HepG2 (cell line): ENCODE measurements at regions not wholly inside any gene's neighbourhood (a gene's known extent, or its start where the extent isn't known, plus 50 kb on each side); places are given as distances from the start of the nearest gene placed in this dataset.

Experiments used
- ATAC-seq: fragments of 200-7000 bp; cut with Tn5 transposase; 3 replicates; pipeline ENCODE4 v1.9.1; 2020; ENCODE audit warnings: mild to moderate bottlenecking, moderate library complexity
- BruUV-seq: library from RNA; stranded (reverse); fragments of 400-500 nt; replicated peaks from 2 replicates; lab custom pipeline; 2021; lab: Mats Ljungman, UMichigan
- CTCF ChIA-PET: fragments of 300-600 bp; formaldehyde crosslinking; extraction: SDS; loops from one replicate; lab custom pipeline; 2021; ENCODE audit warnings: low total read pairs, inconsistent platforms, low intra/inter-chr PET ratio; lab: Yijun Ruan, JAX
- POLR2A ChIA-PET: fragments of 350-600 bp; sonication (Branson Sonifier 250); formaldehyde crosslinking; loops from one replicate; lab custom pipeline; 2020; ENCODE audit warnings: antibody characterized with exemption, inconsistent platforms; lab: Yijun Ruan, JAX
- DNase-seq: peaks from one replicate; pipeline ENCODE4 v3.0.0-alpha.2; 2015; ENCODE audit warnings: low spot score
- FAIRE-seq: peaks from 3 replicates; lab custom pipeline; 2011; peaks lifted over from hg19 to GRCh38; lab: Jason Lieb, UNC
- H2AFZ ChIP-seq: one replicate; pipeline ENCODE4 v1.6.1; 2011; ENCODE audit warnings: low read length, inconsistent platforms
- H3K27ac ChIP-seq: fragments of 300-600 bp; 3 replicates; pipeline ENCODE4 v1.8.0; 2011; ENCODE audit warnings: mixed run types, mild to moderate bottlenecking, mixed read lengths, low read length, inconsistent platforms; ENCODE audit not compliant: insufficient read depth; ENCODE audit errors: extremely low read length
- H3K27me3 ChIP-seq, 2 experiments: fragments of 200-600 bp in 1 of 2; 2 replicates in 1 of 2; 3 replicates in 1 of 2; pipeline versions ENCODE4 v1.6.0 to v1.8.0; 2011; ENCODE audit warnings: low read length in 2 of 2, mild to moderate bottlenecking in 2 of 2, moderate library complexity in 2 of 2, inconsistent platforms in 1 of 2; ENCODE audit not compliant: insufficient read depth in 2 of 2, control insufficient read depth in 1 of 2
- H3K36me3 ChIP-seq, 2 experiments: fragments of 200-600 bp in 1 of 2; replicated peaks in 1 of 2; 2 replicates in 1 of 2; 3 replicates in 1 of 2; pipeline versions ENCODE4 v1.5.1 to v1.8.0; 2011; ENCODE audit warnings: low read length in 2 of 2, inconsistent platforms in 1 of 2; ENCODE audit not compliant: insufficient read depth in 2 of 2, control insufficient read depth in 1 of 2
- H3K4me1 ChIP-seq: 2 replicates; pipeline ENCODE4 v1.5.1; 2012; ENCODE audit warnings: low read length, inconsistent platforms; ENCODE audit not compliant: insufficient read depth
- H3K4me2 ChIP-seq: 2 replicates; pipeline ENCODE4 v1.6.0; 2011; ENCODE audit warnings: low read depth, low read length, inconsistent platforms
- H3K4me3 ChIP-seq, 3 experiments: fragments of 200-600 bp in 1 of 3; sonication (generic), shearing (Covaris generic) in 1 of 3; replicated peaks in 1 of 3; 2 replicates each; pipeline ENCODE4 v1.5.1; 2011 to 2016; ENCODE audit warnings: low read length in 3 of 3, inconsistent platforms in 2 of 3, low read depth in 2 of 3, mild to moderate bottlenecking in 2 of 3, control low read depth in 1 of 3, mixed read lengths in 1 of 3; ENCODE audit not compliant: insufficient read depth in 1 of 3
- H3K79me2 ChIP-seq: one replicate; pipeline ENCODE4 v1.6.1; 2011; ENCODE audit warnings: low read length, inconsistent platforms; ENCODE audit not compliant: insufficient read depth
- H3K9ac ChIP-seq: 2 replicates; pipeline ENCODE4 v1.6.0; 2011; ENCODE audit warnings: mild to moderate bottlenecking, low read depth, low read length, inconsistent platforms; ENCODE audit not compliant: insufficient read depth
- H3K9me3 ChIP-seq: 2 replicates; pipeline ENCODE4 v1.5.1; 2012; ENCODE audit warnings: mild to moderate bottlenecking, low read length
- H4K20me1 ChIP-seq: 2 replicates; pipeline ENCODE4 v1.6.0; 2011; ENCODE audit warnings: inconsistent platforms, mild to moderate bottlenecking, low read length, moderate library complexity; ENCODE audit not compliant: insufficient read depth
- ARHGAP35 ChIP-seq: sonication (generic); formaldehyde crosslinking; IDR thresholded peaks from 2 replicates; pipeline ENCODE4 v1.9.0; 2022; ENCODE audit warnings: mild to moderate bottlenecking, inconsistent platforms, moderate library complexity, missing genetic modification reagents, borderline replicate concordance
- GATA4 ChIP-seq: sonication (generic); IDR thresholded peaks from 2 replicates; pipeline ENCODE4 v1.6.1; 2016; ENCODE audit warnings: antibody characterized with exemption, low read depth, borderline replicate concordance
- MBD4 ChIP-seq: IDR thresholded peaks from 2 replicates; pipeline ENCODE4 v1.6.1; 2012; ENCODE audit warnings: low read length, inconsistent platforms, borderline replicate concordance
- NCOR1 ChIP-seq: fragments of 200-600 bp; sonication (generic); IDR thresholded peaks from 2 replicates; pipeline ENCODE4 v1.7.0; 2017; ENCODE audit warnings: antibody characterized with exemption, low read length, borderline replicate concordance
- PITX1 ChIP-seq: sonication (generic); formaldehyde crosslinking; IDR thresholded peaks from 2 replicates; pipeline ENCODE4 v1.5.1; 2020; ENCODE audit warnings: mild to moderate bottlenecking, missing genetic modification reagents
- RFXANK ChIP-seq: IDR thresholded peaks from 2 replicates; pipeline ENCODE4 v1.6.1; 2016
- SOX13 ChIP-seq, 3 experiments: fragments of 450-650 bp in 1 of 3; sonication (generic) in 1 of 3; formaldehyde crosslinking in 1 of 3; IDR thresholded peaks in 2 of 3; conservative IDR thresholded peaks in 1 of 3; 2 replicates each; pipeline versions ENCODE4 v1.5.0 to v1.6.1; 2016 to 2020; ENCODE audit warnings: antibody characterized with exemption in 1 of 3, mild to moderate bottlenecking in 1 of 3, missing compliant biosample characterization in 1 of 3, missing genetic modification reagents in 1 of 3, moderate library complexity in 1 of 3
- SOX6 ChIP-seq, 2 experiments: fragments of 450-650 bp in 1 of 2; sonication (generic) in 1 of 2; formaldehyde crosslinking in 1 of 2; IDR thresholded peaks; 2 replicates each; pipeline versions ENCODE4 v1.4.0 to v1.6.1; 2017 to 2020; ENCODE audit warnings: antibody characterized with exemption in 1 of 2, mild to moderate bottlenecking in 1 of 2, missing genetic modification reagents in 1 of 2
- SP2 ChIP-seq: sonication (generic); formaldehyde crosslinking; IDR thresholded peaks from 2 replicates; pipeline ENCODE4 v1.5.1; 2020; ENCODE audit warnings: mild to moderate bottlenecking, missing genetic modification reagents
- TARDBP ChIP-seq: sonication (generic); formaldehyde crosslinking; IDR thresholded peaks from 2 replicates; pipeline ENCODE4 v1.8.0; 2022; ENCODE audit warnings: mild to moderate bottlenecking, missing genetic modification reagents
- ZBTB1 ChIP-seq: sonication (generic); formaldehyde crosslinking; IDR thresholded peaks from 2 replicates; pipeline ENCODE4 v1.4.0; 2020; ENCODE audit warnings: missing genetic modification reagents, borderline replicate concordance
- ZFP36 ChIP-seq: fragments of 150-350 bp; IDR thresholded peaks from 2 replicates; pipeline ENCODE4 v1.6.1; 2018; ENCODE audit warnings: borderline replicate concordance, low read length, low read depth; ENCODE audit not compliant: partially characterized antibody
- ZNF605 ChIP-seq: sonication (generic); formaldehyde crosslinking; IDR thresholded peaks from 2 replicates; pipeline ENCODE4 v1.8.0; 2022; ENCODE audit warnings: mild to moderate bottlenecking, missing genetic modification reagents
- ZNF788 ChIP-seq: sonication (generic); formaldehyde crosslinking; IDR thresholded peaks from 2 replicates; pipeline ENCODE4 v1.5.0; 2020; ENCODE audit warnings: mild to moderate bottlenecking, missing genetic modification reagents, borderline replicate concordance
- WGBS: methylation state at CpG from one replicate; pipeline ENCODE4 v1.1.6; 2017; ENCODE audit warnings: low lambda C conversion rate; 5-methylcytosine and 5-hydroxymethylcytosine counted together
- in situ Hi-C: cut with HindIII; loops from 2 replicates; pipeline ENCODE4 v1.10.0; 2017; ENCODE audit warnings: low pct_unique_long_range_greater_than_20kb; ENCODE audit not compliant: extremely low pct_ligation_motif_present
- intact Hi-C: fragments of 100-400 bp; cut with micrococcal nuclease; formaldehyde crosslinking; loops from one replicate; pipeline ENCODE4 v1.10.0; 2022; ENCODE audit not compliant: unreplicated experiment
- TF ChIP-seq, protein P1 (sequence below): sonication (generic); formaldehyde crosslinking; IDR thresholded peaks from 2 replicates; pipeline ENCODE4 v1.8.1; 2022; ENCODE audit warnings: low read depth, mild to moderate bottlenecking, missing genetic modification reagents
- TF ChIP-seq, protein P2 (sequence below): sonication (generic); IDR thresholded peaks from 2 replicates; pipeline ENCODE4 v1.6.1; 2016; ENCODE audit warnings: low read depth, borderline replicate concordance
- TF ChIP-seq, protein P3 (sequence below): sonication (generic); formaldehyde crosslinking; IDR thresholded peaks from 2 replicates; pipeline ENCODE4 v1.4.0; 2020; ENCODE audit warnings: missing genetic modification reagents
- TF ChIP-seq, protein P4 (sequence below): sonication (generic); formaldehyde crosslinking; IDR thresholded peaks from 2 replicates; pipeline ENCODE4 v1.8.0; 2022; ENCODE audit warnings: mild to moderate bottlenecking, missing genetic modification reagents

DNA sequence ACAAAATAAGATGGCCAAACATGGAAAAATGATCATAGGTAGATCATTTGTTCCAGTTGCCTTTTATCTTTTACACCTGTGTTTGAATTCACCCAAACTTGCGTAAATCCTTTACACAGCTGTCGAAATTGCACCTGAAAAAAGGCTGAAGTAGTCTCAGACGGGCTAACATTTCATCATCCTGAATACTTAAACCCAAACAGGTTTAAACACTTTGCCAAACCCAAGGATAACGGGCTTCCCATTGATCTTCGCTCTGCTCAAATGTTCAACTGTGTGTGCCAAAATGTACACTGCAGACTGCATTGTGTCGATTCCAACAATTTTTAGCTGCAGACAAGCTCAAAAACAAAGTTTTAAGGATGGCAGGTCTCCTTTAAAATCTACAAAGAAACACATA, 288.7 kb upstream of the DDHD1 start:
- no TSS peak for BruUV-seq
- DNase-seq (peak; percentile 67), FAIRE-seq (peak; percentile 67), ATAC-seq (peak; percentile 49)
- in situ Hi-C loops = no loop called here
- Histone ChIP-seq H2AFZ (peak overlapping the region; percentile 29), H3K79me2 (no peaks in the 10 kb centered on the region), H3K9ac (no peak overlapping the region), H3K36me3 (no peaks in the 10 kb centered on the region), H3K4me2 (peak overlapping the region; percentile 54; the same call in 1 of the 2 replicates), H3K27ac (peak overlapping the region; percentile 51), H3K9me3 (no peaks in the 10 kb centered on the region), H3K4me1 (peaks cover 74% of the 10 kb centered on the region), H3K27me3 (no peaks in the 10 kb centered on the region), H4K20me1 (no peaks in the 10 kb centered on the region), H3K4me3 (no peak overlapping the region; a peak in 1 of 6 replicates)
- CTCF ChIA-PET = no interaction called here
- POLR2A ChIA-PET = no interaction called here
- intact Hi-C loops = no loop called here
- 5% methylated on average over 6 of the region's 6 CpGs for WGBS
- TF ChIP-seq ZNF605 = no peak
- no peak for TF ChIP-seq MBD4
- TF ChIP-seq, protein P1, sequence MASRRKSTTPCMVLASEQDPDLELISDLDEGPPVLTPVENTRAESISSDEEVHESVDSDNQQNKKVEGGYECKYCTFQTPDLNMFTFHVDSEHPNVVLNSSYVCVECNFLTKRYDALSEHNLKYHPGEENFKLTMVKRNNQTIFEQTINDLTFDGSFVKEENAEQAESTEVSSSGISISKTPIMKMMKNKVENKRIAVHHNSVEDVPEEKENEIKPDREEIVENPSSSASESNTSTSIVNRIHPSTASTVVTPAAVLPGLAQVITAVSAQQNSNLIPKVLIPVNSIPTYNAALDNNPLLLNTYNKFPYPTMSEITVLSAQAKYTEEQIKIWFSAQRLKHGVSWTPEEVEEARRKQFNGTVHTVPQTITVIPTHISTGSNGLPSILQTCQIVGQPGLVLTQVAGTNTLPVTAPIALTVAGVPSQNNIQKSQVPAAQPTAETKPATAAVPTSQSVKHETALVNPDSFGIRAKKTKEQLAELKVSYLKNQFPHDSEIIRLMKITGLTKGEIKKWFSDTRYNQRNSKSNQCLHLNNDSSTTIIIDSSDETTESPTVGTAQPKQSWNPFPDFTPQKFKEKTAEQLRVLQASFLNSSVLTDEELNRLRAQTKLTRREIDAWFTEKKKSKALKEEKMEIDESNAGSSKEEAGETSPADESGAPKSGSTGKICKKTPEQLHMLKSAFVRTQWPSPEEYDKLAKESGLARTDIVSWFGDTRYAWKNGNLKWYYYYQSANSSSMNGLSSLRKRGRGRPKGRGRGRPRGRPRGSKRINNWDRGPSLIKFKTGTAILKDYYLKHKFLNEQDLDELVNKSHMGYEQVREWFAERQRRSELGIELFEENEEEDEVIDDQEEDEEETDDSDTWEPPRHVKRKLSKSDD (CRISPR knock-in tag) = 0 out of 2 replicates have a peak, but pooled peaks have one; percentile 15
- no peak for TF ChIP-seq SOX6 (IDR thresholded peaks at IDR 0.05)
- peak; percentile 89 for TF ChIP-seq SOX6 (CRISPR knock-in tag; IDR thresholded peaks at IDR 0.05)
- TF ChIP-seq ZNF788 (CRISPR knock-in tag) = no peak
- peak; percentile 75; the same call in 1 of the 2 replicates for TF ChIP-seq PITX1 (CRISPR knock-in tag)
- no peak for TF ChIP-seq ARHGAP35 (CRISPR knock-in tag)
- TF ChIP-seq NCOR1 = peak; percentile 40; the same call in 1 of the 2 replicates
- TF ChIP-seq, protein P2, sequence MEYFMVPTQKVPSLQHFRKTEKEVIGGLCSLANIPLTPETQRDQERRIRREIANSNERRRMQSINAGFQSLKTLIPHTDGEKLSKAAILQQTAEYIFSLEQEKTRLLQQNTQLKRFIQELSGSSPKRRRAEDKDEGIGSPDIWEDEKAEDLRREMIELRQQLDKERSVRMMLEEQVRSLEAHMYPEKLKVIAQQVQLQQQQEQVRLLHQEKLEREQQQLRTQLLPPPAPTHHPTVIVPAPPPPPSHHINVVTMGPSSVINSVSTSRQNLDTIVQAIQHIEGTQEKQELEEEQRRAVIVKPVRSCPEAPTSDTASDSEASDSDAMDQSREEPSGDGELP = peak; percentile 89
- no peak for TF ChIP-seq ZBTB1
- TF ChIP-seq TARDBP (CRISPR knock-in tag) = peak; percentile 49; the same call in 1 of the 2 replicates
- peak; percentile 59; the same call in 1 of the 2 replicates for TF ChIP-seq SOX13 (IDR thresholded peaks at IDR 0.05)
- peak in 1 of 2 experiments; percentile 78; a peak in 2 of 4 replicates for TF ChIP-seq SOX13 (CRISPR knock-in tag; conservative IDR thresholded peaks at IDR 0.05 in 1 of 2, IDR thresholded peaks at IDR 0.05 in 1 of 2)
- TF ChIP-seq ZFP36 = no peak
- TF ChIP-seq, protein P3, sequence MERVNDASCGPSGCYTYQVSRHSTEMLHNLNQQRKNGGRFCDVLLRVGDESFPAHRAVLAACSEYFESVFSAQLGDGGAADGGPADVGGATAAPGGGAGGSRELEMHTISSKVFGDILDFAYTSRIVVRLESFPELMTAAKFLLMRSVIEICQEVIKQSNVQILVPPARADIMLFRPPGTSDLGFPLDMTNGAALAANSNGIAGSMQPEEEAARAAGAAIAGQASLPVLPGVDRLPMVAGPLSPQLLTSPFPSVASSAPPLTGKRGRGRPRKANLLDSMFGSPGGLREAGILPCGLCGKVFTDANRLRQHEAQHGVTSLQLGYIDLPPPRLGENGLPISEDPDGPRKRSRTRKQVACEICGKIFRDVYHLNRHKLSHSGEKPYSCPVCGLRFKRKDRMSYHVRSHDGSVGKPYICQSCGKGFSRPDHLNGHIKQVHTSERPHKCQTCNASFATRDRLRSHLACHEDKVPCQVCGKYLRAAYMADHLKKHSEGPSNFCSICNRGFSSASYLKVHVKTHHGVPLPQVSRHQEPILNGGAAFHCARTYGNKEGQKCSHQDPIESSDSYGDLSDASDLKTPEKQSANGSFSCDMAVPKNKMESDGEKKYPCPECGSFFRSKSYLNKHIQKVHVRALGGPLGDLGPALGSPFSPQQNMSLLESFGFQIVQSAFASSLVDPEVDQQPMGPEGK (CRISPR knock-in tag) = no peak
- no peak for TF ChIP-seq GATA4
- TF ChIP-seq RFXANK (CRISPR knock-in tag) = no peak
- TF ChIP-seq SP2 (CRISPR knock-in tag) = no peak
- TF ChIP-seq, protein P4, sequence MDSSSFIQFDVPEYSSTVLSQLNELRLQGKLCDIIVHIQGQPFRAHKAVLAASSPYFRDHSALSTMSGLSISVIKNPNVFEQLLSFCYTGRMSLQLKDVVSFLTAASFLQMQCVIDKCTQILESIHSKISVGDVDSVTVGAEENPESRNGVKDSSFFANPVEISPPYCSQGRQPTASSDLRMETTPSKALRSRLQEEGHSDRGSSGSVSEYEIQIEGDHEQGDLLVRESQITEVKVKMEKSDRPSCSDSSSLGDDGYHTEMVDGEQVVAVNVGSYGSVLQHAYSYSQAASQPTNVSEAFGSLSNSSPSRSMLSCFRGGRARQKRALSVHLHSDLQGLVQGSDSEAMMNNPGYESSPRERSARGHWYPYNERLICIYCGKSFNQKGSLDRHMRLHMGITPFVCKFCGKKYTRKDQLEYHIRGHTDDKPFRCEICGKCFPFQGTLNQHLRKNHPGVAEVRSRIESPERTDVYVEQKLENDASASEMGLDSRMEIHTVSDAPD (CRISPR knock-in tag) = peak; percentile 91
